HG03045 (cell line): ENCODE measurements at regions not wholly inside any gene's neighbourhood (a gene's known extent, or its start where the extent isn't known, plus 50 kb on each side); places are given as distances from the start of the nearest gene placed in this dataset.

Source experiments
- ATAC-seq: cut with Tn5 transposase; IDR thresholded peaks from one replicate; pipeline ENCODE4 v1.9.1; 2021; ENCODE audit warnings: mild to moderate bottlenecking, moderate library complexity; ENCODE audit not compliant: unreplicated experiment

DNA sequence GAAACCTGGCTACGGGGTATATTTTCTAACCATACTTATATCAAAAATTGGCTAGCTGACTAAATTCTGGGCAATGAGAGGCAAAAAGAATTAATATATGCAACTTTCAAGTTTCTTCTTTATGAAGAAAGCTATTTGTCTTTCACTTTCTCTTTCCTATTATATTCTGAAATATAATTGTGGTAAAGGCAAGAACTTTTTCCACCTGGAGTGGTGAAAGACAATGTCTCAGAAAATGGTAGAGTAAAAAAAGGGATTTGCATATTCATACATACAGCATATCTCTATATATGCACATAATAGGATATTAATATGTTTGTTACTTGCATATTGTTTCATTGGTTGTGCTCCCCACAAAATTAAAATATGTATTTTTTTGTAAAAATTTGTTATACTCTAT is 793.8 kb downstream of the PLA2G4A start:
- no peak for ATAC-seq

DNA sequence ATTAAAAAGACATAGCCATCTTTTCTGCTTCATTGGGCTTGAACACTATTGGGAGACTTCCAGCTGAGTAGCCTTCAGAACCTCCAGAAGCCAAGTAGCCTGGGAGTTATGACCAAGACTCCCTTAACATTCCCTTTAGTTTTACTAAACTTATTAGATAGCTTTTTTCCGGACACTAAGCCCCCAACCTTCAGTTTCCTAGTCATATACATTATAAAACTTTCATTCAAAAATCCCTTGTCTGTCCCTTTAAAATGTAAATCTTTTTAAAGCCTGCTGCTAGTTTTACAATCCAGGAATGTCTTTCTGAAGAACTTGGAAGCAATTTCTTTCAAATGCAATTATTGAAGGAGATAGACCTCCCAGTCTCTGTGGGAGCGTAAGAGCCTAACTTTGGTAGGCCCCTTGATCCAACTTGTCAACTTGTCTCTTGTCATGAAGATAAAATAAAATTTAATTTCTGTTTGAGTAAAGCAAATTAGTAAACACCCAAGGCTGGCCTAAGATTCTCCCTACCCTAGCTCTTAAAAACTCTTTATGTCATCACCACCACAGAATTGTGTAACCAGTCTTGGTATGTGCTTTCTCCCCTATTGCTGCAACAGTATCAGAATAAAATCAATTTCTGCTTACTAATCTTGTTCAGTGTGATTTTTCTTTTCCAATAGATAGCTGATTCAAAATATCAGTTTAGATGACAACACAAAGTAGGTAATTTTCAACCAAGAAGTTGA is 796.2 kb downstream of the PLA2G4A start:
- ATAC-seq, result no peak

DNA sequence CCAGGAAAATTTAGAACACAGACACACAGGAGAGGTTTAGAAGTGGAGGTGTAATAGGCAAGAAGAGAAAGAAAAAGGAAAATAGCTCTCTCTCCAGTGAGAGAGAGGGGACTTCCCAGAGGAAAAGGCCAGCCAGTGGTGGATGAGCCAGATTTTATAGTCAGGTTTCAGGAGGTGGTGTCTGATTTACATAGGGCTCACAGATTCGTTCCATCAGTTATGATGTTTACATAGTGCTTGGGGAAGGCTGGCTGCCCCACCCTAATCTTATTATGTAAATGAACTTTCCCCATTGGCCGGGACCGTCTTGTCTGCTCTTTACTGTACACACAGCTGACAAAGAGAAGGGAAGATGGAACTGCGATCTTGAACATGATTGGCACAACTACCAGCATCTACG is 797.3 kb downstream of the PLA2G4A start:
- no peak for ATAC-seq

DNA sequence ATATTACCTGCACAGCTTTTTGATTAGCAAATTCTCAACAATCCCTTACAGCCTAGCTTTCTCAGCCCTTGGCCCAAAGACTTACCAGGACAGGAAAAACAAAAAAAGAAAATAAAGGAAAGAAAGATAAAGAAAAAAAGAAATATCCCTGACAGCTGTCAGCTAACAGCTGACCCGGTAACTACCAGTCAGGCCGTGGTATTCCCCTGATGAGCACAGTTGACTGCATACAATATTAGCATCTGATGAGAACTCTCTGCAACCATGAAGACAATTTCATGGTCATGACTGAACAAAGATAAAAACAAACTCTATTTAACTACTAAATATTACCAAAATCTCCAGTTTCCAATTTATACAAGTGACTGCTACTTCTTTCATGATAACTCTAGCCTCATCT is 798.8 kb downstream of the PLA2G4A start:
- no peak for ATAC-seq

DNA sequence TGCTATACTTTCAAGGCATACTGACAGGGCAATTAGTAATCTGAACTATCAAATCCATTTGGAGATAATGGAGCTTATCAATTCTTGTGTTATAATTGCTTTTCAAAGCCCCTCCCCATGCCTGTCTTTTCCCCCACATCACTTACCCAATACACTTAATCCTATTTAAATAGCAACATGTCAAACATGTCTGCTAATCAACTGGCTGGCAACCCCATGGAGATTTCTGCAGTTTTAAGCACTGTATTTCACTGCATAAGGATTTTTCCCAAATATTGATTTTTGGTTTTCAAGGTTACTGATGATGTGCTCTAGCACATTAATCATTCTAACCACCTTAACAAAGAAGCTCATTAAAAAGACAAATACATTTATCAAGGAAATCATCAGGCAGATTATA is 800.3 kb downstream of the PLA2G4A start:
- no peak for ATAC-seq

DNA sequence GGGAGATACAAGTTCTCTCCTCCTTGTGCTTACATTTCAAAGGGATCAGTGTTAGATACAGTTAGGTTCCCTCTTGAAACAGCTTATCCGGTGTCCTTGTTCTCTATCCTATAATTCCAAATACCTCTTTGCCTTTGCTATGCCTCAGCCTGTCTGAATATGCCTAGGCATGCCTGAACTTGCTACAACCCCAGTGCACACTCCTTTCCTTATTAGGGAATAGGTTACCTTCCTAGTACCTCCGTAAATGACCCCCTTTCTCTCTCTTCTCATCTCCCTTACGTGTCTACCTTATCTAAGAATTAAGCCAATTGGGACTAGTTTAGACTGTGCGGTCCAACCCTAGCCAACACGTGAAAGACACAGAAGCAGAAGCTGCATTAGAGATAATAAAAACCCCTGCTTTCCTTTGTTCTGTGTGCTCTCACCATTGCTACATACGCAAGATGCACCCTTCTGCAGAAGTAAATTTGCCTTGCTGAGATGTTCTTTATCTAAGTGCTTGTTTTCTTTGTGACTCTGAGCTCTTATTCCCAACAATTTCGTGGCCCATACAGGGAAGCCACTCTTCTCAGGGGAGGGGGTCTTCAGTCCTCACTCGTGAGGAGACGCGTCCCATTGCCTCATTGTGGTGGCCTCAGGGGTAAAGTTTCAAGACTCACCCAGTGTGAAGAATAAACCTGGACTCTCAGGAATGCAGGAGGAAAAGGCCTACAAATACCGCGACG is 802.1 kb downstream of the PLA2G4A start:
- no peak for ATAC-seq

DNA sequence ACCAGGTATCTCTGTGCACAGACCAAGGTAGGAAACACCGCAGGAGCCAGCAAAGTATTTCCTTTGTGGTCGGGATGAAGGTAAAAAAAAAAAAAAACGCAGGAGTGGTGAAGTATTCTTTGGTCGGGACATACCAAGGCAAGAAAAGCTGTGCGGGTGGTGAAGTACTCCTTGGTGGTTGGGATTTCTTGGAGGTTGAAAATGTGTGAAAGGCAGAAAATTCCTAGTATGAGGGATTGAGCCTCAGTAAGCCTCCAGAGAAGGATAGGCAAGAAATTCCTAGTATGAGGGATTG is 802.6 kb downstream of the PLA2G4A start:
- ATAC-seq, result no peak

DNA sequence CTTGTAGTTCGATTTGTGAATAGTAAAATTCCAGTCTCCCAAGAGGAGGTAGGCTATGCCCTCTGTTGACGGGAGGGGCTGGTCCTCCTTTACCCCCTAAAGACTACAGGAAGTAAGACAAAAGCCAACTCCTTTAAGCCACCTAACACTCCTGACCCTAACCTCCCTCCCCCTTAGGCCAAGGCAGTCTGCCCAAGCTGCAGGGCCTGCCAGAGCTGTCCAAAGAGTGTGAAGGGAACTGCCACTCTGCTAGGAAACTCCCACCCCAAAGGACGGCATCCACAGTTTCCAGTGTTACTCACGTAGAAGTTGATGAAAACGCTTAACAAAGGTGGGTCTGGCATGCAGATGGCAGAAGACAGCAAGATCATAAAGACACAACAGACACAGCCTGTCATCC is 803.2 kb downstream of the PLA2G4A start:
- ATAC-seq, result no peak

DNA sequence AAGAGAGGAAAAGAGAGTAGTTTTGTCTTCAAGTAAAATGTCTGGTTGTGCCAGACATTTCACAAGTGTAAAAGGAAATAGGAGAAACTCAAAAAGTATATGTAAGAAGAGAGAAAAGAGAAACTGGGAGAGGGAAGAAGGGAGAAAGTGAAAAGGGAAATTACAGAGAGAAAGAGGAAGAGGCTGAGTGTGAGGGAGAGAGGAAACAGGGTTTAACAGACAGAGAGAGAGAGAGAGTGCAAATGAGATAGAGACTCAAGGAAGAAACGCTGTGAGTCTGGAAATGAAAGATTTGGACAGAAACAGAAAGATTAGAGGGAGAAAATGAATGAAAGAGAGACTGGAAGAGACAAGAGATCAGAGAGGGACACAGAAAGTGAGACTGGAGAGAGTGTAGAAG is 806.2 kb downstream of the PLA2G4A start:
- no peak for ATAC-seq

DNA sequence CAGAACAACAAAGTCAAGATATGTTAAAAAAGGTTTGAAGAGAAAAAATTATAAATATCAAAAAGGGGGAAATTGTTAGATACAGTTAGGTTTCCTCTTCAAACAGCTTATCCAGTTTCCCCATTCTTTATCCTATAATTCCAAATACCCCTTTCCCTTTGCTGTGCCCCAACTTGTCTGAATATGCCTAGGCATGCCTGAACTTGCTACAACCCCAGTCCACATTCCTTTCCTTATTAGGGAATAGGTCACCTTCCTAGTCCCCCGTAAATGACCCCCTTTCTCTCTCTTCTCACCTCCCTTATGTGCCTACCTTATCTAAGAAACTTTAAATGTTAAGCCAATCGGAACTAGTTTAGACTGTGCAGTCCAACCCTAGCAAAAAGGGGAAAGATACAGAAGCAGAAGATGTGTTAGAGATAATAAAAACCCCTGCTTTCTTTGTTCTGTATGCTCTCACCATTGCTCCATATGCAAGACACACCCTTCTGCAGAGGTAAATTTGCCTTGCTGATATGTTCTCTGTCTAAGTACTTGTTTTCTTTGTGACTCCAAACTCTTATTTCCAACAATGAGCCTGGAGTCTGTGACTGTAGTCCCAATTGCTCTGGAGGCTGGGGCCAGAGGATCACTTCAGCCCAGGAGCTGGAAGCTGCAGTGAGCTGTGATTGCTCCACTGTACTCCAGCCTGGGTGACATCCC is 810.1 kb downstream of the PLA2G4A start:
- ATAC-seq, result no peak

DNA sequence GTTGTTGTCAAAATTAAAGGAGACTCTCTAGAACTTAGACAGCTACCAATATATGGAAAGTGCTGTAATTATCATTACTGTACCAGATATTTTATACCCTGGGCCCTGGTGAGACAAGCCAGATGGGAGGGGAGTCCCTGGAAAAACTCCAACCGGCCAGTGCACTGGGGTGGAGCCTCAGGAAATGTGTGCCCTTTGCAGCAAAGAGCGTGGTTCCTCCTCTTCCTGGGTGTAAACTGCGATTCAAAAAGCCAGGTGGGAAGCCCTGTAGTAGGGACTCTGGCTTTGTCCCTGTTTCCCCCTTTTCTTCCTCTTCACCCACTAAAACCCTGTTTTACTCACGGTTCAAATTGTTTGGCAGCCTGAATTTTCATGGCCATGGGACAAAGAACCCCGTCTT is 812.3 kb downstream of the PLA2G4A start:
- no peak for ATAC-seq

DNA sequence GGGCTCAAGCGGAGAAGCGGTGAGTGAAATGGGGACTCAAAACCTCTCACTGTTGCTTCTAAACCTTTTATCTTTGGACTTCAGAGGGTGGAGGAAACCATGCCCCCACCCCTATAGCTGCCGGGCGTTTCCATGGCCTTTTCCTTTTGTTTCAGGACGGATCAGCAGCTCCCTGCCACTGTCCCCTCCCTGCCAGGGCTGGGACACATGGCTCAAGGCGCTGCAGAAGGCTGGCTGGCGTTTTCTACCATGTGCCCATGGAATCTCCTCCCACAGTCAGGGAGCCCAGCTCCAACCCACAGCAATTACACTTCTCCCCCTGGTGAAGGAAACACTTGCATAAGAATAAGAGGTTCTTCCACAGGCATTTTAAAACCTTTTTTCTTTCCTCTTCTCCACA is 812.7 kb downstream of the PLA2G4A start:
- no peak for ATAC-seq

DNA sequence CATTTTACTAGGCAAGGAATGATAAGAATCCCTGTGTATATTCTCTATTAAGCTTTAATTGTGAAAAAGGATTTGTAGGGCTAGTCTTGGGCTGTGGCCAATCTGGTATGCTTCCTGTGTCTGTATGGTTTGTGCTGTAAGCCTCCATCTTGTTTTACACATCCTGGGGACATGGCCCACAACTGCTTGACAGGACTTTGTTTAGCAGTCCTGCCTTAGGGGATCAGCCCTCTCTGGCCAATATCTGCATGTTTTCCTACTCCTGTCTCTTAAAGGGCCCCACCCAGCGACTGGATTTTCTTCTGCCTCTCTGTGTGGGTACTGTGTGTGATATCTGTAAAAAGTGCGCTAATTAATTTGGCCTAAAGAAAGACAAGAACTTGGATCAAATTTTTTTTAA is 813.2 kb downstream of the PLA2G4A start:
- no peak for ATAC-seq

DNA sequence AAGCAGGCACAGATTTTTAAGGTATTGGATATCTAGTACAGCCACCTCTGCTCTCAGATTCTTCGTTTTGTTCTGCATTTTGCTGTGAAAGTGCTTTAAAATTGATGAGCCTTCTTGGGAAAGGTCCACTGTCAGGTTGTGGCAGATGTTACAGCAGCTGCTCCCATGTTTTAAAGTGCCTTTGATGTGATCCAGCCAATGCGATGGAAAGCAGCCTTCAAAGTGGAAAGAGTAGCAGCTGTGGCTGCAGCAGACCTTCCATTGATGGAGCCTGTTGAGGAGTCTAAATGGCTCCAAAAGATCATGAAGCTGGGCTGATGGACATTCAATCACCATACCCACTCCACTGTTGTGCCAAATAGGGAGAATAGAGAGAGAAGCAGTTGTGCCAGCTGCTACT is 816.9 kb downstream of the PLA2G4A start:
- no peak for ATAC-seq

DNA sequence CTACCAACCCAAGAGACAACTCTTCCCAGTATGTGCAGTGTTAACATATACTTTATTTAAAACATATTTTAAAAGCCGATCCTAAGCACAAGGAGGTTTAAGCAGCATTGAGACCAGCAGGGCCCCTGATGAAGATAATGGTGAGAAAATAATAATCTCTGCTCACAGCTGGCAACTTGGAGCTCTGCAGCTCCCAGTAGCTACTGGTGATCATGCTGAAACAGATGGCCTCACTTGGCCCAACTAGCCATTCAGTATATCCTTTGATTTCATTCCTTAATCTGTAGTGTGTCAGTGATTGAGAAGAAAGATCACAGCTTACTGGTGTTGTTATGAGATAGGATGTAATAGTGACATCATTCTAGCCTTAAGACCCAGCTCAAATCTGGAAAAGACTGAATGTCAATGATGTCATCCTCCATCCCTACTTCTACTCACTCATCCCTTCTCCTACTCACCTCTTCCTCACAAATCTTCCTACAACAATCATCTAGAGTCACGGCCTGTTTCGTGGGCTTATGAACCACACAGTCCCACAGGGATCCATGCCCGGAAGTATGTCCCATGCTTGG is 817.9 kb downstream of the PLA2G4A start:
- ATAC-seq, result no peak

DNA sequence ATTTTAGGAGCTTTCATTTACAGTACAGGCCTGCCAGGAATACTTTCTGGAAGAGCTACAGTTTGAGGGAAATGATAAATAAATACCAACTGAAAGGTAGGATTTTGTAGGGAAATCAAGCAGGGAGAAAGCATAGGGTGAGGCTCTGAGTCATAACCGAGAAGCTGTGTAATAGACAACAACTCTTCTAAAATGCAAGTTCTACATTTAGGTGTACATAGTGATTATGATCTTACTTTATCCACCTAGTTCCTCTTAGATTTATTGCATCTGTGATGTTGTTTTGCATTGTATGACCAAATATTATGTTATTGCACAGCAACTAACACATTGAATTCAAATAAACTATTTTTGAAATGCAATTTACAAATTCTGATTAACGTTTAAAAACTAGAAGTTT is 819.3 kb downstream of the PLA2G4A start:
- ATAC-seq, result no peak

DNA sequence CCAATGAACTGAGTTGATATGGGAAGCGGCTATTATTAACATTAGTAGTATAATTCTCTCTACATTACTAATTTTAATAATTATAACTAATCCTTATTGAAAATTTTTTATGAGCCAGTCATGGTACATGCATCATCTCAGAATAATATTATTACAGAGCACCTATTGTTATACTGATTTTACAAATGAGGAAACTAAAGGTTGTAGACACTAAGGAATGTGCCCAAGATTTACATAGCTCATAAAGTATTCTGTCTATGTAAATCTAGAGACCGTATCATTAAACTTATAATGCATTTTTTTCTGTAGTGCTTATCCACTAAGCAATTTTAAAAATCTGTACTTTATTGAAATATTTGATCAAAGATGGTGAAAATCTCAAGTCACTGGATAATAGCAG is 825.9 kb downstream of the PLA2G4A start:
- ATAC-seq, result no peak

DNA sequence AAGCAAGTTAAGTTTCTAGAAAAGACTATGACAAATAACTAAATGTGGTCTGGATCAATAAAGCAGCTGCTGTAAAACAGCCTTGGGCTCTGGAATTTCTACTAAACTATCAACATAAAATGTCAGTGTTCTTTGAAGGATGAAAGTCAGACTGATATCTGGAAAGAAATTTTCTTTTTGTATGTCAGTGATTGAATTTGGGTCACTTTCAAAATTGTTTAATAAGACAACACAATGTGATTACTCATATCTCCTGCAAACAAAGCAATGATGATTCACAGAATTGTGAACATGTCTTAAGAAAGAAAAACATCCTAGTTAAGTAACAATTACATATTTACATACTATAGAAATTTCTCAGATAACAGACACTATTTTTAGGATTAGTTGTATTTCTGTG is 826.4 kb downstream of the PLA2G4A start:
- ATAC-seq, result no peak

DNA sequence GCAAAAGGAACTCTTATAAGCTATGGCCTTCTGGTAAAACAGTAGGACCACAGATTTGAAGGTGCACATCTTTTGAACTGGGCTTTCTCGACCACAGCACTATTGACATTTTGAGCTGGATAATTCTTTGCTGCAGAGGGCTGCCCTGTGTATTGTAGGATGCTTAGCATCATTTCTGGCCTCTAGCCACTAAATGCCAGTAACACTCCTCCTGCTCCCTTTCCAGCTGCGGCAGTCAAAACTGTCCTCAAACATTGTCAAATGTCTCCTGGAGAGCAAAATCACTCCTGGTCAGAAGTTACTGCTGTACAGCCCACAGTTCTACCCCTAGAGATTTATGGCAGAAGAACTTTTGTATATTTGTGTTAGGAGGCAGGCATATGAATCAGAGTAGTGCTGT is 836.7 kb downstream of the PLA2G4A start:
- ATAC-seq, result no peak

DNA sequence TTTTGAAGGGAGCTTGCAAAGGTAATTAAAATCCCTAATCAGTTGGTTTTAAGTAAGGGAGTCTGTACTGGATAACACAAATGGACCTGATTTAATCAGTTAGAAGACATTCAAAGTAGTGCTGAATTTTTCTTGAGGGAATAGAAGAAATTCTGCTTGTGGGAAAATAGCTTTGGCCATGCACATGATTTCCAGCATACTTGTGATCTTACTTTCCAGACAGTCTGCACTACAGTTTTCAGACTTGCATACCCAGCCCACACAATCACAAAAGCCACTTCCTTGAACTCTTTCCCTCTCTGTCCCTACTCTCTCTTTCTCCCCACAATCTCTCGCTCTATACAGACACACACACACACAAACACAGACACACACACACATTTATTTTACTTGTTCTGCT is 852.1 kb downstream of the PLA2G4A start:
- no peak for ATAC-seq

DNA sequence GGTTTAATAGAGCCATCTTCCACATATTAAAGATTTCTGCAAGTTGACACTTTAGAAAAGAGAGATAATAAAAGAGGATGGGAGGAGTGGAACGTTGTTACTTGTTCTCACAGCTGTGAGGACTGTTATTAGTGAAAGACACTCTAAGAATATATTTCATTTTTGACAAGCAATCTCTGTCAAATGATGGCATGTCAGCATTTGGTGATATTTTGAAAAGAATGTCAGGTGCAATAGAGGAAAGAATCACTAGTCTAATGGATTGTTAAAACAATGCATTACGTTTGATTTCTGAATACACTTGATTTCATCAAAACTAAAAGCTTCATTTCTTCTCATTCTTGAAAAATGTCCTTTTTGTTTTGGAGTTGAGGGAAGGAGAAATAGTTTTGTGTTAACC is 853.4 kb downstream of the PLA2G4A start:
- no peak for ATAC-seq

DNA sequence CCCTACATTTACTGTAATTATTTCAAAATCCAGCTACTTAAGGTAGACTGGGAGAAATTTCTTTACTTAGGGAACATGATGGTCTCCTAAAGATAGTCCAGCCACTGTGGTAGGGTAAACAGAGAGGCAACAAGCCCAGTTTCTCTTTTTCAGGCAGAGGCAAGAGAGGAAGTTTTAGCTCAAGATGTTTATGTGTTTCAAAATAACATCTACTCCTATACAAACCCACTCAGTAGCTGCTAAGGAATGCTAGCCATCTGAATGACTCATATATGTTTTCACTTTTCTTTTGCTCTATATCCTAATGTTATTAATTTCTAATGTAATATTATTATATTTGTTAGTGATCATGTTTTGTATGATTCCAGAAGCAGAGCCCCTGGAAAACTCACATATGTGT is 856.6 kb downstream of the PLA2G4A start:
- ATAC-seq, result no peak
